Amniotic stem cell (primary cell): ENCODE measurements at regions not wholly inside any gene's neighbourhood (a gene's known extent, or its start where the extent isn't known, plus 50 kb on each side); places are given as distances from the start of the nearest gene placed in this dataset.
"Not testable (repeated sequence)": the region's sequence is repeated elsewhere in the genome, so short reads cannot be mapped to it uniquely, and the experiment has no call there.

Experiments
- DNase-seq: peaks from one replicate; lab custom pipeline; 2025; lab: John Stamatoyannopoulos, UW

DNA sequence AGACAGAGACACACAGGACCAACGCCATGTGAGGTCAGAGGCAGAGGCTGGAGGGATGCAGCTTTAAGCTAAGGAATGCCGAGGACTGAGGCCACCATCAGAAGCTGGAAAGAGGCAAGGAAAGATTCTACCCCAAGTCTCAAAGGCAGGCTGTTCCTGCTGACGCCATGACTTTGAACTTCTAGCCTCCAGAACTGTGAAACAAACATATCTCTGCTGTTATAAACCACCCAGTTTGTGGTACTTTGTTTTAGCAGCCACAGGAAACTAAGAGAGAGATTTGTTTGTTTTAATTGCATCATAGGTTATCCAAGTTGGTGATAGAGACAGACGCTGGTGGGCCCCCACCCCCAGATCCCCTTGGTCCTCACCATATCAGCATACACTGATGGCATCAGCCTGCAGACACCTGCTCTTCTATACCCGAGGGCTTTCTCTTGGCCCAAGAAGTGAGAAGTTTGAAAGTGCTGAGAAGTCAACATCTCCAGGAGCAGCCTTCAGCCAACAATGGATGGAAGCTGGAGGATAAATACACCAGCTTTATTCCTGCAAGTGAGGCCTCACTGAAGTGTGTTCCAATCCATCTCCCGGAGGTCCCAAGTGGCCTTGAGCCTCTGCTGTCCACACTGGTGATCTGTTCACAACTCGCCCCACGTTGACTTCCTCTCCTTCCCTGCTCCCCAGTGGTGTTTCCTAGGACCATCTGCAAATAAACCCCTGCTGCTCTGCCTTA lies 154.7 kb downstream of the BTBD3 start:
- DNase-seq, result no peak

DNA sequence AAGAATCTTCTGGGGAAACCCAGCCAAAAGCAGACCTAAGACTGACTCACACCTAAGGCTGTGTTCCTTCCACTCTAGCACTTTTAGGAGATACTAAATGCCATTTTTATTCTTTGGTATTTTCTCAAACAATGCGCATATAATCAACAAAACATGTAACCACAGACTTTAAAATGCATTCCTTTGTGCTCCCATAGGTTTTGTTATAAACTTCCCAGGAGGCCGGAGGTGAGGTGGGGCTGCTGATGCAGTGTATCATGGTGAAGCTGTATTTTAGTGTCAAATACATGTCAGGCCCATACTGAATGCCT lies 155.2 kb downstream of the BTBD3 start:
- no peak for DNase-seq

- no peak for DNase-seq
These were observed 156.5 kb downstream of the BTBD3 start for GRCh38 chr20:12074111-12074655.

- no peak for DNase-seq
These were observed 158.5 kb downstream of the BTBD3 start for GRCh38 chr20:12076200-12076599.

GRCh38 chr20:12077875-12078274 lies 160.2 kb downstream of the BTBD3 start:
- DNase-seq, result no peak

DNA sequence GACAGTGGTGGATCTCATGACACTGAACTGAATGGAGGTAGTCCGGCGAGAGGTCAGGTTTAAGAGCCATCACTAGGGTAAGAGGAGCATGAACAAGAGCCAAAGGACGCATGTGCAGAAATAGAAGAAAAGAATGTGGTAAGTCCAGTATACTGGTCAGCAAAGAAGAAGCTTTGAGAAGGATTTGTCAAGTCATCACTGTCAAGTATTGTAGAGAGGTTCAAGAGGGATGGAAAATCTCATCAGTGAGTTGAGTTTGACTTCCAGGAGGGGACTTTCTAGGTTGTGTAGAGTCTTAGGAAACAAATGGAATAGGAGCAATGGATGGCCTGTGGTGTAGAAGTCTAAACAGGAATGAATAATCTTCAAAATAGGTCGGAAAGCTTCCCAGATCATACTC lies 161.8 kb downstream of the BTBD3 start:
- no peak for DNase-seq

DNA sequence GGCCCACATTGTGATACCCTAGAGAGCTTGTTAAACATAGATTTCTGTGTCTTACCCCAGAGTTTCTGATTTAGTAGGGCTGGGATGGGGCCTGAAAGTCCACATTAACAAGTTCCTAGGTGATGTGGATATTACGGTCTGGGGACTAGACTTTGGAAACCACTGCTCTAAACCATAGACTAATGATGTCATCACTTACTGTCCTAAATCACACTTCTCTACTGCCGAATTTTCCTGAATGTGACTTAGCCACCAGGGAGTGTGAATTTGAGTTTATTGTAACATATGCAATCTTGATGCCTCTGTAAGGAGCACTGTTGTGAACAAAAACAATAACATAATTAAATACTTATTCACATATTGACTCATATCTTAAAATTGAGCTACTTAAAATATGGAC lies 165.6 kb downstream of the BTBD3 start:
- no peak for DNase-seq

DNA sequence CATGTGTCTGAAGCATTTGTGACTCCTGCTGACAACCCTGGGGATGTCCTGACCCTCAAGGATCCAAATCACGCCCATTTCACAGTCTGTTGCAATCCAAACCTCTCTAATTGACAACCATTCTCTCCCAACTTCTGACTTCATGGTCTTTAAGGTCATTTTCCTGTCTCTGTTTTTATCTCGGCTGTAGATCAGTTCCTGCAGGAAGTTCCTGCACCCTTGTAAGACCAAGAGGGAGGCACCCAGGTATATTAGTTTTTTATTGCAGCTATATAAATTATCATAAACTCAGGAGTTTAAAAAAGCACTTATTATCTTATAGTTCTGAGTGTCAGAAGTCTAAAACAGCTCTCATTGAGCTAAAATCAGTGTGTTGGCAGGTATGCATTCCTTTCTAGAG lies 166.8 kb downstream of the BTBD3 start:
- DNase-seq, result no peak

- DNase-seq, result no peak
These were observed 168.7 kb downstream of the BTBD3 start for GRCh38 chr20:12086359-12086758.

DNA sequence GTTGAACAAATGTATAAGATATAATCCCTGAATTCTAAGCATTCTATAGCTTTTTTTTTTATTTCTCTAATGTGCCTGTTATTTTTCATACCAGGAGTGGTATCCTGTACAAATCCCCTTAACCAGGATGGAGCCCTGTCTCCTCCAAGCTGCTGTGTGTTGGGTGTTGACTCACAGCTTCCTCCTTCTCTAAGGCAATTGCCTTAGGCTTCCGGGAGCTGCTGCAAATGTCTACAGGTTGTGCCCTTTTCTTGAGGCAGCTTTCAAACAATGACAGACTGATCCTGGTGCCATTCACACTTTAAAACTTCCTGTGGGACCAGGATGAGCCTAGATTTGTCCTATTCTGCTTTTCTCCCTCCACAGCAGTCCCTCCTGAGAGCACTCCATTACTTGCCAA lies 173.2 kb downstream of the BTBD3 start:
- no peak for DNase-seq

GRCh38 chr20:12093057-12093796 lies 175.5 kb downstream of the BTBD3 start:
- DNase-seq, result no peak

GRCh38 chr20:12093797-12094190 lies 176.1 kb downstream of the BTBD3 start:
- DNase-seq, result not testable (repeated sequence)

GRCh38 chr20:12095180-12095920 lies 177.7 kb downstream of the BTBD3 start:
- no peak for DNase-seq

DNA sequence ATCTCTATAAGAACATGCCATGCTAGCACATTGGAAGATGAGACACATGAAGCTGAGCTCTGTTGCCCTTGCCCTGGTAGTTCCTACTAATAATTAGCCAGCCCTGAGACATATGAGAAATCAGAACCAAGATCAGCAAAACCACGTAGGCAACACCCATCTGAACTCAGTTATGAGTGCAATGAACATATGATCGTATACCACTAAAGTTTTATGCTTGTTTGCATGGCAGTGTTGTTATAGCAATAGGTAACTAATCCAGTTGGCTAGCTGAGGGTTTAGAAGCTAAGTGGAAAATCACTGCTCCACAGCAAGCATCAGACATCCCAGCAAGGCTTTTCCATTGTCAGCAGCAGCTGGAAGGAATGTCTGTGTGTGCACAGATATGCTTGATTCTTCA lies 180.7 kb downstream of the BTBD3 start:
- DNase-seq, result no peak

DNA sequence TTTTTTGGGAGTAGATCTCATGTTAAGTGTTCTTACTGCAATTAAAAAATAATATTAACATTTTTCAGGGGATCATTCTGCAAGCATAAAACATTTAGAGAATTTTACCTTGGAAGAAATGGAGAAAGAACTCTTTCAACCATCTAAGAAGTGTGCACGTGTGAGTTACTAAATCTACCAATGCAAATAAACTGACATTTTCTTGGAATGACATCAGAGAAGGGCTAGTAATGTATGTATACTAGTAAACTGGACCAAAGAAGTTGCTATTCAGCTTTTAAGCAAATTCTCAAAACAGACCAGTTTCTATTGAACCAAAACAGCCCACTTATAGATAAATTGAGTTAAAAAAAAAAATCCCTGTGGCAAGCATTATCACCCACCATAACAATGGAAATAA lies 191.2 kb downstream of the BTBD3 start:
- no peak for DNase-seq

DNA sequence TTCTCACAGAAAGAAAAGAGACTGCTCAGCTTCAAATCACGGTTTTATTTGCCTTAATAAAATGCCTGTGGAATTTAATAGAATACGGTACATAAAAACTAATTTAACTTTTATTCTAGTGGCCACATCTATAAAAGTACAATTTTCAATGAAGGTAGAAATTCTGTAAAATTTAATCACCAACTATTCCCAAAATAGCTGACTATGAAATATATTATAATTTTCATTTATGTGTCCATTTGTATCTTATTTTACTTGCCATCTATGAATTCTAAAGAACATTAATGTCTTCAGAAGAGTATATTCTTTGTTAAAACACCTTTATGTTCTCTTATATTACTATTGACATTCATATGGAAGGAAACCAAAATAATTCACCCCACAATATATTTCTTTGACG lies 192.6 kb downstream of the BTBD3 start:
- no peak for DNase-seq

DNA sequence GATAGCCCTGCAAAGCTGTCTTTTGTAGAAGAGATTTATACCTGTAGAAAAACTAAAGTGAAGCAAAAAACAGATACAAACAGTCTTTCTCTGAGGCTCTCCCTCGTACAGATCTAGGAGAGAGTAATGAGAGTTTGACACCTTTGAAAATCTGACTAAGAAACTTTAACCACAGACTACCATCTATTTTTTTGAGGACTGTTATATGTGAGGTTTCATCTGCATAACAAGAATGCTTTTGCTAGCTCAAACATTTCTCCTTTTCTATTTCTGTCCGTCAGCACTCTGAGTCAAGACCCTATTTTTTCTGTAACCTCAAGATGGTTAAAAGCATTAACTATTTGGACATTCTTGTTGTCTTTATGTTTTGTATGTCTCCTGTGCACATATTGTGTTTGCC lies 193.0 kb downstream of the BTBD3 start:
- no peak for DNase-seq

- DNase-seq, result no peak
These were observed 193.9 kb downstream of the BTBD3 start for GRCh38 chr20:12111431-12112088.

- no peak for DNase-seq
These were observed 194.4 kb downstream of the BTBD3 start for GRCh38 chr20:12112089-12112474.

DNA sequence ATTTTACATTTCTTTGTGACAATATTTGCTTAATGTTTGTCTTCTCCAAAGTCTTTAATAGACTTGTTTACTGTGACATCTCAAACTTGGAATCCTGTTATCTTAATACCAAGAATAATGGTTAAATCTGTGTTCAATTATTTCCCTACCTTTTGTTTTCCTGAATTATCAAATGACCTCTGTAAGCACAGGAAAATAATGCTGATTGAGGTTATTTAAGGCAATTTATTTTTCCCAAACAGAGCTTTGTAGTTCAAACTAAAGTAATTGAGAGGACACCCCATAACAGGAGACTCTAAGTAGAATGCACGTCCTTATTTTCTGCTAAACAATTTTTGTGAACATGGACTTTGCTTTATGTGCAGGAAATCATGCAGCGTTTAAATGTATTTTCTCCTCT lies 195.0 kb downstream of the BTBD3 start:
- DNase-seq, result no peak

DNA sequence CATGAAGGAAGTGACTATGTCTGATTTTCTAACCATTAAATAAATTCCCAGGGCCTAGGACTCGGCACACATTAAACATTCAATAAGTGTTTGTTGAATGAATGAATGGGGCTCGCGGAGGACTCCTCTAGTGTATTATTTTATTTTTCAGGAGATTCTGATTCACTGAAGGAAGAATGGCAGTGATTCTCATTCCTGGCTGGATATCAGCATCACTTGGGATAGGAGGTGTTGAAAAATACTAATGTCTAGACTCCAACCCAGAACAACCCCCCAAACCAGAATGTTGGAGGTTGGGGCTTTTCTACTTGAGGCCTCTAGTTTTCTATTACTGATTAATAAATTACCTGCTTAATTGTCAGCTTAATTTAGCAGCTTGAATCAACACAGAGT lies 195.4 kb downstream of the BTBD3 start:
- DNase-seq, result no peak
